ENCODE measurements at regions not wholly inside any gene's neighbourhood (a gene's known extent, or its start where the extent isn't known, plus 50 kb on each side); places are given as distances from the start of the nearest gene placed in this dataset.

DNA sequence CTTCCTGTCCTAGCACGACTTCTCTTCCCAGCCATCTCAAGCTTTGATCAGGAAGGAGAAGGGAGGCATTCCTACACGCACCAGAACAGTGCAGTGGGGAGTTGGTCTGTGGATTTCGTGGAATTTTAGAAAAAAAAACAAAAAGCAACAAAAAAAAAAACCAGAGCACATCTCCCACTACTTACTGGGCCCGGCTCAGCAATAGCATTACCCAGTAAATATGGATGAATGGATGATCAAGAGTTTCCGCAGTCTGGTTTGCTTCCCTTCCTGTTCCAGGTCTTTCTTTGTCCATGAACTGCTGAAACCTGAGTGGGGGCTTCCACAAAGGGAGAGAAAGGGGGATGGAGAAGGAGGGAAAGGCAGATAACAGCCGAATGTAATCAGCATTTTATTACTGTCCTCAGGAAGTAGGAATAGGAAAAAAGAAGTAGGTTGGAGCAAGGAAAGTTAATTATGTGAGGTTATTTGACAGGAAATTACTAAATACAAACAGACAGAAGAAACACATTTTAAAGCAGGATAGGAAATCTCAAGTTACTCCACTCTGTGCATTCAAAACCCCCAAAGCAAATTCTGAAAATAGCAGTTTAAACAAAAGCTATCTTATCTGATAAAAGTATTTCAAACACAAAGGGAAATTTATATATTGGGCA lies 349.0 kb downstream of the PRL start:
- TF ChIP-seq, protein P1, sequence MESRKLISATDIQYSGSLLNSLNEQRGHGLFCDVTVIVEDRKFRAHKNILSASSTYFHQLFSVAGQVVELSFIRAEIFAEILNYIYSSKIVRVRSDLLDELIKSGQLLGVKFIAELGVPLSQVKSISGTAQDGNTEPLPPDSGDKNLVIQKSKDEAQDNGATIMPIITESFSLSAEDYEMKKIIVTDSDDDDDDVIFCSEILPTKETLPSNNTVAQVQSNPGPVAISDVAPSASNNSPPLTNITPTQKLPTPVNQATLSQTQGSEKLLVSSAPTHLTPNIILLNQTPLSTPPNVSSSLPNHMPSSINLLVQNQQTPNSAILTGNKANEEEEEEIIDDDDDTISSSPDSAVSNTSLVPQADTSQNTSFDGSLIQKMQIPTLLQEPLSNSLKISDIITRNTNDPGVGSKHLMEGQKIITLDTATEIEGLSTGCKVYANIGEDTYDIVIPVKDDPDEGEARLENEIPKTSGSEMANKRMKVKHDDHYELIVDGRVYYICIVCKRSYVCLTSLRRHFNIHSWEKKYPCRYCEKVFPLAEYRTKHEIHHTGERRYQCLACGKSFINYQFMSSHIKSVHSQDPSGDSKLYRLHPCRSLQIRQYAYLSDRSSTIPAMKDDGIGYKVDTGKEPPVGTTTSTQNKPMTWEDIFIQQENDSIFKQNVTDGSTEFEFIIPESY (IDR thresholded peaks at IDR 0.05), result no peak
- TF ChIP-seq, protein P2, sequence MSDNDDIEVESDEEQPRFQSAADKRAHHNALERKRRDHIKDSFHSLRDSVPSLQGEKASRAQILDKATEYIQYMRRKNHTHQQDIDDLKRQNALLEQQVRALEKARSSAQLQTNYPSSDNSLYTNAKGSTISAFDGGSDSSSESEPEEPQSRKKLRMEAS (IDR thresholded peaks at IDR 0.05), result no peak
- TF ChIP-seq, protein P3, sequence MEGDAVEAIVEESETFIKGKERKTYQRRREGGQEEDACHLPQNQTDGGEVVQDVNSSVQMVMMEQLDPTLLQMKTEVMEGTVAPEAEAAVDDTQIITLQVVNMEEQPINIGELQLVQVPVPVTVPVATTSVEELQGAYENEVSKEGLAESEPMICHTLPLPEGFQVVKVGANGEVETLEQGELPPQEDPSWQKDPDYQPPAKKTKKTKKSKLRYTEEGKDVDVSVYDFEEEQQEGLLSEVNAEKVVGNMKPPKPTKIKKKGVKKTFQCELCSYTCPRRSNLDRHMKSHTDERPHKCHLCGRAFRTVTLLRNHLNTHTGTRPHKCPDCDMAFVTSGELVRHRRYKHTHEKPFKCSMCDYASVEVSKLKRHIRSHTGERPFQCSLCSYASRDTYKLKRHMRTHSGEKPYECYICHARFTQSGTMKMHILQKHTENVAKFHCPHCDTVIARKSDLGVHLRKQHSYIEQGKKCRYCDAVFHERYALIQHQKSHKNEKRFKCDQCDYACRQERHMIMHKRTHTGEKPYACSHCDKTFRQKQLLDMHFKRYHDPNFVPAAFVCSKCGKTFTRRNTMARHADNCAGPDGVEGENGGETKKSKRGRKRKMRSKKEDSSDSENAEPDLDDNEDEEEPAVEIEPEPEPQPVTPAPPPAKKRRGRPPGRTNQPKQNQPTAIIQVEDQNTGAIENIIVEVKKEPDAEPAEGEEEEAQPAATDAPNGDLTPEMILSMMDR (IDR thresholded peaks at IDR 0.05; ENCODE audit: low read depth, low read length, missing input control), result no peak
- TF ChIP-seq, protein P4, sequence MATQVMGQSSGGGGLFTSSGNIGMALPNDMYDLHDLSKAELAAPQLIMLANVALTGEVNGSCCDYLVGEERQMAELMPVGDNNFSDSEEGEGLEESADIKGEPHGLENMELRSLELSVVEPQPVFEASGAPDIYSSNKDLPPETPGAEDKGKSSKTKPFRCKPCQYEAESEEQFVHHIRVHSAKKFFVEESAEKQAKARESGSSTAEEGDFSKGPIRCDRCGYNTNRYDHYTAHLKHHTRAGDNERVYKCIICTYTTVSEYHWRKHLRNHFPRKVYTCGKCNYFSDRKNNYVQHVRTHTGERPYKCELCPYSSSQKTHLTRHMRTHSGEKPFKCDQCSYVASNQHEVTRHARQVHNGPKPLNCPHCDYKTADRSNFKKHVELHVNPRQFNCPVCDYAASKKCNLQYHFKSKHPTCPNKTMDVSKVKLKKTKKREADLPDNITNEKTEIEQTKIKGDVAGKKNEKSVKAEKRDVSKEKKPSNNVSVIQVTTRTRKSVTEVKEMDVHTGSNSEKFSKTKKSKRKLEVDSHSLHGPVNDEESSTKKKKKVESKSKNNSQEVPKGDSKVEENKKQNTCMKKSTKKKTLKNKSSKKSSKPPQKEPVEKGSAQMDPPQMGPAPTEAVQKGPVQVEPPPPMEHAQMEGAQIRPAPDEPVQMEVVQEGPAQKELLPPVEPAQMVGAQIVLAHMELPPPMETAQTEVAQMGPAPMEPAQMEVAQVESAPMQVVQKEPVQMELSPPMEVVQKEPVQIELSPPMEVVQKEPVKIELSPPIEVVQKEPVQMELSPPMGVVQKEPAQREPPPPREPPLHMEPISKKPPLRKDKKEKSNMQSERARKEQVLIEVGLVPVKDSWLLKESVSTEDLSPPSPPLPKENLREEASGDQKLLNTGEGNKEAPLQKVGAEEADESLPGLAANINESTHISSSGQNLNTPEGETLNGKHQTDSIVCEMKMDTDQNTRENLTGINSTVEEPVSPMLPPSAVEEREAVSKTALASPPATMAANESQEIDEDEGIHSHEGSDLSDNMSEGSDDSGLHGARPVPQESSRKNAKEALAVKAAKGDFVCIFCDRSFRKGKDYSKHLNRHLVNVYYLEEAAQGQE (IDR thresholded peaks at IDR 0.05), result no peak
- TF ChIP-seq NR2F2 (IDR thresholded peaks at IDR 0.05) (no peak), TAF1 (conservative IDR thresholded peaks at IDR 0.05) (no peak), SP1 (IDR thresholded peaks at IDR 0.05) (no peak)
